Neural cell (in vitro differentiated cells): ENCODE measurements at regions not wholly inside any gene's neighbourhood (a gene's known extent, or its start where the extent isn't known, plus 50 kb on each side); places are given as distances from the start of the nearest gene placed in this dataset.

Experiments
- H2AFZ ChIP-seq: fragments of 200-600, 300-800 bp; sonication (generic), shearing (Covaris generic); 2 replicates; pipeline ENCODE4 v1.6.0; 2014; ENCODE audit warnings: low read depth, mild to moderate bottlenecking, antibody characterized with exemption, low read length, moderate library complexity
- H3F3A ChIP-seq: fragments of 200-600 bp; shearing (Covaris generic); 2 replicates; pipeline ENCODE4 v1.6.1; 2016; ENCODE audit warnings: mild to moderate bottlenecking, moderate library complexity, mixed read lengths, antibody characterized with exemption, low read length; ENCODE audit not compliant: insufficient read depth, poor library complexity, severe bottlenecking
- H3K27ac ChIP-seq: fragments of 200-600, 300-800 bp; sonication (generic), shearing (Covaris generic); 2 replicates; pipeline ENCODE4 v1.5.1; 2014; ENCODE audit warnings: mild to moderate bottlenecking, low read length, moderate library complexity
- H3K27me3 ChIP-seq: fragments of 300-800, 200-600 bp; sonication (generic), shearing (Covaris generic); 2 replicates; pipeline ENCODE4 v1.6.0; 2014; ENCODE audit warnings: mild to moderate bottlenecking, low read depth, low read length, moderate library complexity; ENCODE audit not compliant: insufficient read depth
- H3K36me3 ChIP-seq: fragments of 300-800, 200-600 bp; sonication (generic), shearing (Covaris generic); 2 replicates; pipeline ENCODE4 v1.5.1; 2014; ENCODE audit warnings: mild to moderate bottlenecking, antibody characterized with exemption, low read length, moderate library complexity; ENCODE audit not compliant: insufficient read depth
- H3K4me2 ChIP-seq: fragments of 300-800, 200-600 bp; sonication (generic), shearing (Covaris generic); 2 replicates; pipeline ENCODE4 v1.6.0; 2014; ENCODE audit warnings: mild to moderate bottlenecking, low read length
- H3K4me3 ChIP-seq: fragments of 300-800, 200-600 bp; sonication (generic), shearing (Covaris generic); 2 replicates; pipeline ENCODE4 v1.5.1; 2014; ENCODE audit warnings: mild to moderate bottlenecking, low read length, moderate library complexity
- H3K79me2 ChIP-seq: fragments of 200-600 bp; shearing (Covaris generic); replicated peaks from 2 replicates; pipeline ENCODE4 v1.6.0; 2014; ENCODE audit warnings: mild to moderate bottlenecking, low read length, moderate library complexity; ENCODE audit not compliant: insufficient read depth
- H3K9ac ChIP-seq: fragments of 300-800, 200-600 bp; sonication (generic), shearing (Covaris generic); 2 replicates; pipeline ENCODE4 v1.6.1; 2016; ENCODE audit warnings: mild to moderate bottlenecking, low read length, mixed read lengths
- H3K9me2 ChIP-seq: fragments of 200-600 bp; shearing (Covaris generic); 2 replicates; pipeline ENCODE4 v1.6.1; 2016; ENCODE audit warnings: mild to moderate bottlenecking, low read length, mixed read lengths; ENCODE audit not compliant: insufficient read depth
- H3K9me3 ChIP-seq: fragments of 200-600, 300-800 bp; sonication (generic), shearing (Covaris generic); 2 replicates; pipeline ENCODE4 v1.6.1; 2016; ENCODE audit warnings: mild to moderate bottlenecking, mixed run types, low read length, moderate library complexity, mixed read lengths
- H4K20me1 ChIP-seq: fragments of 200-600 bp; shearing (Covaris generic); 2 replicates; pipeline ENCODE4 v1.6.1; 2016; ENCODE audit warnings: mild to moderate bottlenecking, mixed run types; ENCODE audit not compliant: insufficient read depth
- EP300 ChIP-seq: fragments of 450-650 bp; conservative IDR thresholded peaks from 2 replicates; pipeline ENCODE4 v1.6.1; 2014; ENCODE audit warnings: antibody characterized with exemption, mild to moderate bottlenecking, moderate library complexity; ENCODE audit not compliant: poor library complexity, severe bottlenecking
- EZH2 ChIP-seq: fragments of 200-600, 300-800 bp; shearing (Covaris generic), sonication (generic); IDR thresholded peaks from 2 replicates; pipeline ENCODE4 v1.6.1; 2014; ENCODE audit warnings: antibody characterized with exemption, low read length, borderline replicate concordance, mild to moderate bottlenecking; ENCODE audit not compliant: insufficient read depth, poor library complexity, severe bottlenecking
- MXI1 ChIP-seq: fragments of 450-650 bp; conservative IDR thresholded peaks from 2 replicates; pipeline ENCODE4 v1.6.1; 2014; ENCODE audit warnings: antibody characterized with exemption, mild to moderate bottlenecking; ENCODE audit not compliant: poor library complexity, severe bottlenecking
- POLR2AphosphoS5 ChIP-seq: IDR thresholded peaks from 2 replicates; pipeline ENCODE4 v1.6.1; 2012
- RAD21 ChIP-seq: fragments of 450-650 bp; conservative IDR thresholded peaks from 2 replicates; pipeline ENCODE4 v1.6.1; 2014; ENCODE audit warnings: antibody characterized with exemption, mild to moderate bottlenecking, moderate library complexity
- REST ChIP-seq: IDR thresholded peaks from 2 replicates; pipeline ENCODE4 v1.6.1; 2012; ENCODE audit warnings: borderline replicate concordance
- SMC3 ChIP-seq: fragments of 450-650 bp; conservative IDR thresholded peaks from 2 replicates; pipeline ENCODE4 v1.6.1; 2014; ENCODE audit warnings: antibody characterized with exemption, mild to moderate bottlenecking, moderate library complexity; ENCODE audit not compliant: poor library complexity
- TAF1 ChIP-seq: IDR thresholded peaks from 2 replicates; pipeline ENCODE4 v1.6.1; 2012; ENCODE audit warnings: low read depth
- TF ChIP-seq, protein P1 (sequence below): fragments of 450-650 bp; IDR thresholded peaks from 2 replicates; pipeline ENCODE4 v1.5.1; 2014; ENCODE audit warnings: antibody characterized with exemption, mild to moderate bottlenecking, moderate library complexity; ENCODE audit not compliant: poor library complexity, severe bottlenecking

GRCh38 chr3:40790746-40791145 is 266.0 kb downstream of the ZNF621 start:
- Histone ChIP-seq H3K79me2 (no peaks in the 10 kb centered on the region), H3K9ac (no peak overlapping the region), H3K9me3 (no peaks in the 10 kb centered on the region), H4K20me1 (no peaks in the 10 kb centered on the region), H3K4me3 (no peak overlapping the region), H3K4me2 (no peak overlapping the region), H3K27ac (no peak overlapping the region), H2AFZ (no peak overlapping the region), H3F3A (no peaks in the 10 kb centered on the region), H3K27me3 (no peaks in the 10 kb centered on the region), H3K36me3 (no peaks in the 10 kb centered on the region), H3K9me2 (no peaks in the 10 kb centered on the region)
- TF ChIP-seq, protein P1, sequence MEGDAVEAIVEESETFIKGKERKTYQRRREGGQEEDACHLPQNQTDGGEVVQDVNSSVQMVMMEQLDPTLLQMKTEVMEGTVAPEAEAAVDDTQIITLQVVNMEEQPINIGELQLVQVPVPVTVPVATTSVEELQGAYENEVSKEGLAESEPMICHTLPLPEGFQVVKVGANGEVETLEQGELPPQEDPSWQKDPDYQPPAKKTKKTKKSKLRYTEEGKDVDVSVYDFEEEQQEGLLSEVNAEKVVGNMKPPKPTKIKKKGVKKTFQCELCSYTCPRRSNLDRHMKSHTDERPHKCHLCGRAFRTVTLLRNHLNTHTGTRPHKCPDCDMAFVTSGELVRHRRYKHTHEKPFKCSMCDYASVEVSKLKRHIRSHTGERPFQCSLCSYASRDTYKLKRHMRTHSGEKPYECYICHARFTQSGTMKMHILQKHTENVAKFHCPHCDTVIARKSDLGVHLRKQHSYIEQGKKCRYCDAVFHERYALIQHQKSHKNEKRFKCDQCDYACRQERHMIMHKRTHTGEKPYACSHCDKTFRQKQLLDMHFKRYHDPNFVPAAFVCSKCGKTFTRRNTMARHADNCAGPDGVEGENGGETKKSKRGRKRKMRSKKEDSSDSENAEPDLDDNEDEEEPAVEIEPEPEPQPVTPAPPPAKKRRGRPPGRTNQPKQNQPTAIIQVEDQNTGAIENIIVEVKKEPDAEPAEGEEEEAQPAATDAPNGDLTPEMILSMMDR: no peak
- no peak for TF ChIP-seq POLR2AphosphoS5
- TF ChIP-seq REST: no peak
- TF ChIP-seq EP300: no peak
- no peak for TF ChIP-seq EZH2
- TF ChIP-seq RAD21: no peak
- TF ChIP-seq MXI1: no peak
- no peak for TF ChIP-seq TAF1
- TF ChIP-seq SMC3: no peak

DNA sequence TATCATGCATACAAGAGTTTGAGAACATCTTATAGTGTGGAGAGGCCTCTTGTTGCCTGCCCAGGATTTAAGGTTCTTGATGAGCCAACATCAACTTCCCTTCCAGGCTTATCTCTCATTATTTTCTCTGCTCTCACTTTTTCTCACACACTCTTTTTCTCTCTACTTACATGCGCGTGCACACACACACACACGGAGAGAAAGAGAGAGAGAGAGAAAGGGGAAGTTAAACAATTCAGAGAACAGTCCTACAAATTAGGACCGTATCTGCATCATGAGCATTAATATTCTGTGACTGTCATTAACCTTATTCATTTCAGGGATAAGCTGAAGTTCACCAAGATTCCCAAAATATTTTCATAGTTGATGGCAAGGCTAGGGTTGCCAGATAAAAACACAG is 269.0 kb downstream of the ZNF621 start:
- no peak overlapping the region for H3K9ac ChIP-seq
- H3K36me3 ChIP-seq: no peaks in the 10 kb centered on the region
- H2AFZ ChIP-seq: no peak overlapping the region
- H3K9me3 ChIP-seq: no peaks in the 10 kb centered on the region
- H3F3A ChIP-seq: no peaks in the 10 kb centered on the region
- no peaks in the 10 kb centered on the region for H3K27me3 ChIP-seq
- no peaks in the 10 kb centered on the region for H4K20me1 ChIP-seq
- H3K4me2 ChIP-seq: no peak overlapping the region
- no peak for TF ChIP-seq RAD21
- TF ChIP-seq TAF1: no peak
- no peak for TF ChIP-seq SMC3
- TF ChIP-seq MXI1: no peak
- no peak for TF ChIP-seq EP300
- TF ChIP-seq EZH2: no peak
- TF ChIP-seq POLR2AphosphoS5: no peak
- no peaks in the 10 kb centered on the region for H3K9me2 ChIP-seq
- no peak overlapping the region for H3K4me3 ChIP-seq
- H3K27ac ChIP-seq: no peak overlapping the region
- no peaks in the 10 kb centered on the region for H3K79me2 ChIP-seq

DNA sequence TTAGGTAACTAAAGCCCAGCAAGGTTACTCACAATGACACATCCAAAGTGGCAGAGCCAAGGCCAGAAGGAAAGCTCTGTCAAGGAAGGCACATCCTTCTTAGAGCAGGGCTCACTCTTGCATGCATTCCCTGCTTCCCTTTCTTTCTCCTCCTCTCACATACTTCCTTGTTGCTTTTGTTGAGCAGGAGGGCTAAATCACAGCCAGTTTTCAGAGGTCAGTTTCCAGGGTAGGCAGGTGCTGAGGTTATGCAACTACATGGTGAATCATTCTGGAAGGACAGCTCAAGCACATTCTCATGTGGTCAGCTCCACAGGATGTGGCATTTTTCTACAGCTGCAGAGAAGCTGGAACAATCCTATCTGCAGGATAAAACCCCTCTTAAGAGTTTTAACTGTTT is 275.6 kb downstream of the ZNF621 start:
- H4K20me1 ChIP-seq: no peaks in the 10 kb centered on the region
- H3K4me2 ChIP-seq: no peak overlapping the region
- H3K9me2 ChIP-seq: no peaks in the 10 kb centered on the region
- no peaks in the 10 kb centered on the region for H3K9me3 ChIP-seq
- no peak overlapping the region for H3K27ac ChIP-seq
- no peak overlapping the region for H3K9ac ChIP-seq
- no peak for TF ChIP-seq TAF1
- no peak for TF ChIP-seq POLR2AphosphoS5
- no peak for TF ChIP-seq EZH2
- no peak for TF ChIP-seq EP300
- TF ChIP-seq RAD21: no peak
- TF ChIP-seq, protein P1: no peak
- TF ChIP-seq REST: no peak
- no peaks in the 10 kb centered on the region for H3K36me3 ChIP-seq
- H3F3A ChIP-seq: no peaks in the 10 kb centered on the region
- H3K79me2 ChIP-seq: no peaks in the 10 kb centered on the region
- H3K27me3 ChIP-seq: no peaks in the 10 kb centered on the region
- no peak overlapping the region for H3K4me3 ChIP-seq
- H2AFZ ChIP-seq: no peak overlapping the region
